K562 (cell line): ENCODE measurements at regions not wholly inside any gene's neighbourhood (a gene's known extent, or its start where the extent isn't known, plus 50 kb on each side); places are given as distances from the start of the nearest gene placed in this dataset.

Source experiments
- ATF7 ChIP-seq: fragments of 450-650 bp; IDR thresholded peaks from 2 replicates; pipeline ENCODE4 v1.7.1; 2014; ENCODE audit warnings: mild to moderate bottlenecking, moderate library complexity
- BRF1 ChIP-seq: IDR thresholded peaks from 3 replicates; pipeline ENCODE4 v1.6.1; 2011; ENCODE audit warnings: borderline replicate concordance, mild to moderate bottlenecking; ENCODE audit not compliant: insufficient read length; ENCODE audit errors: extremely low read depth
- CHCHD3 ChIP-seq: fragments of 250-450 bp; sonication (Bioruptor Pico); IDR thresholded peaks from 2 replicates; pipeline ENCODE4 v2.1.2; 2022; ENCODE audit warnings: mild to moderate bottlenecking
- JUNB ChIP-seq: fragments of 450-650 bp; formaldehyde crosslinking; conservative IDR thresholded peaks from 2 replicates; pipeline ENCODE4 v1.4.0; 2020; ENCODE audit warnings: mild to moderate bottlenecking
- KLF6 ChIP-seq: fragments of 250-450 bp; sonication (Bioruptor Pico); IDR thresholded peaks from 2 replicates; pipeline ENCODE4 v1.4.0; 2020; ENCODE audit warnings: mild to moderate bottlenecking, moderate library complexity, borderline replicate concordance
- MEIS2 ChIP-seq: fragments of 450-650 bp; IDR thresholded peaks from 2 replicates; pipeline ENCODE4 v1.6.1; 2014; ENCODE audit warnings: mild to moderate bottlenecking; ENCODE audit not compliant: partially characterized antibody
- NCOR1 ChIP-seq: fragments of 450-650 bp; IDR thresholded peaks from 2 replicates; pipeline ENCODE4 v1.6.1; 2016; ENCODE audit warnings: mild to moderate bottlenecking, moderate library complexity
- RREB1 ChIP-seq: fragments of 250-450 bp; sonication (Bioruptor Pico); IDR thresholded peaks from 2 replicates; pipeline ENCODE4 v1.4.0; 2020
- SMARCE1 ChIP-seq: fragments of 450-650 bp; IDR thresholded peaks from 2 replicates; pipeline ENCODE4 v1.7.1; 2016; ENCODE audit warnings: mild to moderate bottlenecking
- THRB ChIP-seq: fragments of 450-650 bp; formaldehyde crosslinking; conservative IDR thresholded peaks from 2 replicates; pipeline ENCODE4 v1.4.0; 2022; ENCODE audit warnings: mild to moderate bottlenecking, missing genetic modification characterization
- ZBTB17 ChIP-seq: fragments of 450-650 bp; formaldehyde crosslinking; IDR thresholded peaks from 2 replicates; pipeline ENCODE4 v1.4.0; 2020; ENCODE audit warnings: mild to moderate bottlenecking
- ZBTB26 ChIP-seq: fragments of 450-650 bp; formaldehyde crosslinking; IDR thresholded peaks from 2 replicates; pipeline ENCODE4 v1.4.0; 2022; ENCODE audit warnings: missing genetic modification characterization
- ZFP36 ChIP-seq: fragments of 150-350 bp; IDR thresholded peaks from 2 replicates; pipeline ENCODE4 v1.6.1; 2018; ENCODE audit warnings: low read length, low read depth; ENCODE audit not compliant: partially characterized antibody
- ZKSCAN3 ChIP-seq: fragments of 250-450 bp; sonication (Bioruptor Pico); IDR thresholded peaks from 2 replicates; pipeline ENCODE4 v1.4.0; 2020
- ZNF277 ChIP-seq: fragments of 250-450 bp; sonication (Bioruptor Pico); IDR thresholded peaks from 2 replicates; pipeline ENCODE4 v1.8.0; 2022; ENCODE audit warnings: inconsistent platforms, mild to moderate bottlenecking, moderate library complexity, borderline replicate concordance
- ZNF436 ChIP-seq: fragments of 250-450, 450-650 bp; sonication (Bioruptor Pico); formaldehyde crosslinking; IDR thresholded peaks from 2 replicates; pipeline ENCODE4 v1.7.0; 2020; ENCODE audit warnings: mild to moderate bottlenecking
- ZNF707 ChIP-seq: fragments of 250-450 bp; sonication (Bioruptor Pico); conservative IDR thresholded peaks from 2 replicates; pipeline ENCODE4 v1.8.0; 2022; ENCODE audit warnings: inconsistent platforms, mild to moderate bottlenecking, moderate library complexity
- ZNF764 ChIP-seq: fragments of 250-450 bp; sonication (Bioruptor Pico); IDR thresholded peaks from 2 replicates; pipeline ENCODE4 v1.4.0; 2020; ENCODE audit warnings: low read depth, mild to moderate bottlenecking, moderate library complexity
- ZNF780A ChIP-seq: fragments of 250-450 bp; sonication (Bioruptor Pico); IDR thresholded peaks from 2 replicates; pipeline ENCODE4 v1.5.0; 2021; ENCODE audit warnings: mild to moderate bottlenecking
- ZSCAN32 ChIP-seq: fragments of 450-650 bp; formaldehyde crosslinking; IDR thresholded peaks from 2 replicates; pipeline ENCODE4 v1.4.0; 2020; ENCODE audit warnings: mild to moderate bottlenecking, moderate library complexity

- TF ChIP-seq ZFP36, result no peak
- no peak for TF ChIP-seq ZSCAN32
- no peak for TF ChIP-seq ZNF707 (CRISPR knock-in tag)
- TF ChIP-seq NCOR1, result peak; percentile 71
- no peak for TF ChIP-seq ZNF764 (CRISPR knock-in tag)
- TF ChIP-seq ZNF780A, result no peak
- no peak for TF ChIP-seq JUNB (CRISPR knock-in tag)
- TF ChIP-seq THRB (CRISPR knock-in tag), result no peak
- no peak for TF ChIP-seq BRF1
- 0 out of 2 replicates have a peak, but pooled peaks have one; percentile 26 for TF ChIP-seq ATF7
- TF ChIP-seq ZKSCAN3 (CRISPR knock-in tag), result no peak
- TF ChIP-seq KLF6, result no peak
- TF ChIP-seq RREB1 (CRISPR knock-in tag), result no peak
- TF ChIP-seq ZNF277, result no peak
- TF ChIP-seq ZBTB17 (CRISPR knock-in tag), result no peak
- peak; percentile 84 for TF ChIP-seq MEIS2
- no peak for TF ChIP-seq CHCHD3 (CRISPR knock-in tag)
- TF ChIP-seq ZNF436 (CRISPR knock-in tag), result no peak
- TF ChIP-seq SMARCE1, result peak; percentile 74
- no peak for TF ChIP-seq ZBTB26
Measured at GRCh38 chr3:106130384-106131198, 261.8 kb upstream of the CBLB start (continued).
